HG02623 (cell line): ENCODE measurements at regions not wholly inside any gene's neighbourhood (a gene's known extent, or its start where the extent isn't known, plus 50 kb on each side); places are given as distances from the start of the nearest gene placed in this dataset.

ENCODE experiments used
- ATAC-seq: cut with Tn5 transposase; IDR thresholded peaks from one replicate; pipeline ENCODE4 v1.9.1; 2021; ENCODE audit warnings: moderate library complexity; ENCODE audit not compliant: unreplicated experiment

DNA sequence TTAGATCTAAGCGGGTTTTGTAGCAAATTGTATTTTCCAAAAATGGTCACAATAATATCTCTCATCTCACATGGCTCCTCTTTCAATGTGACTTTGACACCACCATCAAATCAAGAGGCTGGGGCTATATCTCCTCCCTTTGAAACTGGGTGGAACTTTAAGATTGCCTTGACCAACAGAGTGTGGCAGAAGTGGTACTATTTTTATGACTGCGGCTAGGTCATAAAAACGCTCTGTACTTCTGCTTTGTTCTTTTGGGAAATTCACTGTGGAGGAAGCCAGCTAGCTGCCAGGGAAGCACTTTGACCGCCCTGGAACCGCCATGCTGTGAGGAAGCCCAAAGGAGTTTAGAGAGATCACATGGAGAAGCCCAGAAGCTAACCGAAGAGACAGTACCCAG, 50.7 kb upstream of the ACOT11 start:
- ATAC-seq = no peak

DNA sequence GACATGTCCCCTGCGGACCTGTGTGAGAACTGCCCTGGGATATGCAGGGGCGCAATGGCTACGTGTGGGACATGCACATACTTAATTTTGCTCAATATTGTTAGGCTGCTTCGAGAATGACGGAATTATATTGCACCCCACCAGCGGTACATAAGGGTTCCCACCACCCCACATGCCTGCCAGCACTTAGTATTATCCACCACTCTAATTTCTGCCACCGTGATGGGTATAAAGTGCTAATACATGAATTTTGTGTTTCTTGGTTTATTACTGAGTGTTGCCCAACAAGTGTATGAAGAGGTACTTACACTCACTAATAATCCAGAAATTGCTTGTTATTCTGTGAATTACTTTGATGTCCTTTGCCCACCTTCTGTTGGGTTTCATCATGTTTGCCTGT, 52.1 kb upstream of the ACOT11 start:
- ATAC-seq = no peak

DNA sequence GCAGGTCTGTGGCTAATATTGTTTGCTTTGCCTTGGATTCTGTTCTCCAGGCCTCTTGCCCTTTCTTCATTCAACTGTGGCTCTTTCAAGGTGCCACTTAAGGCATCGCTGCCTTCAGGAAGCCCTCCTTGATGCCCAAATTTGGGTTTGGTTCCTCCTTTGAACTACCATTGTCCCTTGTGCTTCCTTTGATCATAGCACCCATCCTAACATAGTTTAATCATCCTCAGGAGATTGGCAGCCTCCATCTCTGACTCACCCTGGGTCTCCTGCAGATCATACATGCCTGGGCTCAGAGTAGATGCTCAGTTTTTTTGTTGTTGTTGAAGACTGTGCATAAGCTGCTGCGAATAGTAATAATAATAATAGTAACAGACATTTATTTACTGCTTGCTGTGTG, 54.4 kb upstream of the ACOT11 start:
- ATAC-seq = no peak

DNA sequence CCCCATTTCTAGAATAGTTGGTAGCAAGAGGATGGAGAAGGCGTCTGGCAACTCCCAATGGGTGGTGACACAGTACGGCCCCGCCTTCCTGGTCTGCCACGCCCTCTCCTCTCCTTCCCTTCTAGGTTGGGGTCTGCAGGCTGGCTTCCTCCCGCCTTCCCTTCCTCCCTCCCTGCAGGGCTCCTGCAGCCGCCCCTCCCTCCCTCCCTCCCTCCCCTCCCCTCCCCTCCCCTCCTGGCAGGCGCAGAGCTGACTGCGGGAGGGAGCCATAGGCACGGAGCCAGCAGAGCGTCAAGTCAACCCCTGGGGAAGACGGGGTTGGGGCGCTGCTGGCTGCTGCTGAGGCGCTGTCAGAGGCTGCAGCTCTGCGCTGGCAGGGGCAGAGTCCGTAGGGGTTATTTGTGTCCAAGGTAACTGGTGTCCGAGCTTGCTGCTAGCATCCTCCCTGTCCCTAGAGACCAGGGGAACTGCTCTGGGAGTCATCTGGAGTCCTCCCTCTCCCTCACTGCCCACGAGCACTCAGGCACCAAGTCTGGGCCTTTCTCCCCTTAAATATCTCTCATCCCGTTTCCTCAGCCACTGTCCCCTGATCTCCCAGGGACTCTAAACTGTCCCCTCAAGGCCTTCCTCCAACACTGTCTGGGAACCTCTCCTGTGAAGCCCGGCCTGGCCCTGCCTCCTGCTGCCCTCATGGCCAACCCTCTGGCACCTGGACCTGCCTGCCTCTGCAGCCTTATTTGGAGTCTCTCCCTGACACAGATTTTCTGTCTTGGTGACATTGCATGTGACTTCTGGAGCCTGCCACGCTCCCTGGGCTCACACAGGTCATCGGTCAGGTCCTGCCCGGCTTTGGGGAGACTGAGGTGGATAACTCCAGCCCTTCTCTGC, 57.4 kb upstream of the ACOT11 start:
- ATAC-seq = no peak

- no peak for ATAC-seq
Measured at GRCh38 chr1:54489627-54490250, 58.3 kb upstream of the ACOT11 start.

GRCh38 chr1:54488779-54489626, 59.0 kb upstream of the ACOT11 start:
- peak; percentile 54 for ATAC-seq

GRCh38 chr1:54488065-54488750, 59.8 kb upstream of the ACOT11 start:
- ATAC-seq = peak; percentile 51

DNA sequence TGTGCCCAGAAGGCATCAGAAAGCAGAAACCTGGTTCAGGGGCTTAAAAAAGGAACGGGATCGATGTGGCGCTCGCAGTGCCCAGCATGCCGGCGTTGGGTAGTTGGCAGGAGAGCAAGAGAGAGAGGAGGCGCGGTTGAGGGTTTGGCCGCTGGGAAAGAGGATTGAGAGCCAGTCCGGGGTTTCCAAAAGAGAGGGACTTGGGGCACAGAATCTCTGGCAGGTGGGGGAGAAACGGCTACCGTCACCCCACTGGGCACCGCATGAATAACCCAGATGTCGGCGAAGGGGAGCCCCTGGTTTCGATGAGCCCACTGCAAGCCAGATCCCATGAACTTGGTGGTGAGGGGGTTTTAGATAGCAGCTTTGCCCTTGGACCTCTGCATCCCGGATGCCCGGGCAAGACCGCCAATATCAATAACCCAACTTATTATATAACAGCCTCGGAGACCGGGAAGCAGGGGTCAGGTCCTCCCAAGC, 60.4 kb upstream of the ACOT11 start:
- no peak for ATAC-seq

DNA sequence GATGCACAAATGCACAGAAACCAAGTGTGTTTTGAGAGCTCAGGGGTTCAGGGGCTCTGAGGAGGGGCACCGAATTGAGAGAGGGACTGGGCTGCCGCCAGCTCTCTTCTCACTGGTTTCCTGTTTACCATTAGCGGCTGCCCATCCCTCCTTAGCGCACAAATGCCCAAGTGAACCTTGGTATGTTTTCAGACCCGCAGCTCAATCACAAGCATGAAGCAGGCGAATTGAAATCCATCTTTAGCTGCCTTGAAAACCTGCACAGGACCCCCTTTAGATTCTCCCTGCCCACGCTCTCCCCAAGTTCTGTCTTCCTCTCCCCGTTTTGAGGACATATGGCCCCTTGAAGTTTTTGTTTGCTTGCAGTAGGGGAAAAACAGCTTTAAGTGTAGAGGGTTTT, 61.1 kb upstream of the ACOT11 start:
- no peak for ATAC-seq

- no peak for ATAC-seq
Measured at GRCh38 chr1:54485416-54485815, 62.6 kb upstream of the ACOT11 start.

DNA sequence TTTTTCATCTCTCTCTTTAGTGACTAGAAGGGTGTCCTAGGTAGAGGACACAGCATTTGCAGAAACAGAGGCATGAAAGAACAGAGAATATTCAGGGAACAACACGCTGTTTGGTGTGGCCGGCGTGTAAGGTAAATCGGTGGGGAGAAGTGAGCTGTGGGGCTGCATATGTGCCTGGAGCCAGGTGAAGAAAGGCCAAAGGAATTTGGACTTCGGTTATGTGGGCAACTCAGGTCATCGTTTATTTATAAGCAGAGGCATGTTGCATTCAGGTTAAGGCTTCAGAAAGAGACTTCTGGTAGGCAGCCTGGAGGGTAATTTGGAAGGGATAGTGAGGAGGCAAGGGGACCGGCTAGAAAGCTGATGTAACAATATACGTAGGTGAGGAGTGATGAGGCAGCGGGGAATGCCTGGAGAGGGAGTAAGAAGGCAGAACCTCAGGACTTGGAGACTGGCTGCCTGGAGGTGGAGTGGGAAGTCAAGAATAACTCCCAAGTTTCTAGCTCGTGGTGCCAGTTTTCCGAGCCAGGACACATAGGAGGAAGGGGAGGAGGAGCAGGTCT, 64.1 kb upstream of the ACOT11 start:
- no peak for ATAC-seq

GRCh38 chr1:54481201-54481884, 66.7 kb upstream of the ACOT11 start:
- ATAC-seq = no peak

DNA sequence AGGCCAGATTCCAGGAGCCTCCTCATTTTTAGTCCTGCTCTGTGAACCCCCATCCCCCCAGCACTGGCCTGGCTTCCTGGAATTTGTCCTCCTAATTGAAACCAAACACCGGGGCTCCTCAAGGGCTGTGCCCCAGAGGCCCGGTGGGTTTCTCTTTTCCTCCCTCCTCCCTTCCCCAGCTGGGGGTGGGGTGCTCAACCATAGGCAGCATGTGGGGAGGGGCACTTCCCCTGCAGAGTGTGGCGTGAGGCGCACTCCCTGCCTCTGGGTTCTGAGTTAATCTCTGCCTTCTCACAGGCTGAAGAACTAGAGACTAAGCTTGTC, 67.5 kb upstream of the ACOT11 start:
- ATAC-seq = no peak

GRCh38 chr1:54479841-54480524, 68.0 kb upstream of the ACOT11 start:
- ATAC-seq = no peak

DNA sequence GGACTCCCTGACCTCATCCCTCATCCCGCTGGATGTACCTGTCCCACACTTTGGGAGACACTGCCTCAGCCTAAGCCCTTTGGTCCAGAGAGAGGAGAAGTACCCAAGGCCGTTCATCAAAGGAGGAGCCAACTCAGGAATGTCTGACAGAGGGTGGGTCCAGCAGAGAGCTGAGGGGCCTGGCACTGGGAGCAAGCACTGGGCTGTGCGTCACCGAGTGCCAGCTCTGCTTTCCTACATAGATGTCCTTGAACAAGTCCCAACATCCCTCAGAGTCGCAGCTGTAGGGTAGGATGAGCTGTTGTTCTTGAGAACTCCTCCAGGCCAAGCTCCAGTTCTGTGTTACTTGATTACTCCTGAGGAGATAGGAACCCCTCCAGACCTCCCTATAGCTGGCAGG, 68.8 kb upstream of the ACOT11 start:
- ATAC-seq = no peak

- ATAC-seq = no peak
Measured at GRCh38 chr1:54477153-54477561, 70.9 kb upstream of the ACOT11 start.

- ATAC-seq = no peak
Measured at GRCh38 chr1:54476530-54477109, 70.4 kb upstream of the SSBP3 start.

- no peak for ATAC-seq
Measured at GRCh38 chr1:54475946-54476516, 69.8 kb upstream of the SSBP3 start.

- ATAC-seq = no peak
Measured at GRCh38 chr1:54475357-54475881, 69.2 kb upstream of the SSBP3 start.
